HCT116 (cell line): ENCODE measurements at regions not wholly inside any gene's neighbourhood (a gene's known extent, or its start where the extent isn't known, plus 50 kb on each side); places are given as distances from the start of the nearest gene placed in this dataset.

ENCODE experiments used
- ATAC-seq: fragments of 200-7000 bp; cut with Tn5 transposase; 2 replicates; pipeline ENCODE4 v1.9.1; 2020; ENCODE audit warnings: mild to moderate bottlenecking, moderate library complexity
- BruUV-seq: library from RNA; stranded (reverse); fragments of 400-500 nt; replicated peaks from 2 replicates; lab custom pipeline; 2021; lab: Mats Ljungman, UMichigan
- CTCF ChIA-PET: fragments of 300-600 bp; sonication (Branson Sonifier 250); formaldehyde crosslinking; loops from one replicate; lab custom pipeline; 2021; ENCODE audit warnings: antibody characterized with exemption; lab: Charles Lee
- POLR2A ChIA-PET: fragments of 300-600, 350-600 bp; sonication (Branson Sonifier 250); formaldehyde crosslinking; loops from one replicate; lab custom pipeline; 2021; ENCODE audit warnings: antibody characterized with exemption; lab: Charles Lee
- RAD21 ChIA-PET, 2 experiments: fragments of 300-600 bp; sonication (Branson Sonifier 250); formaldehyde crosslinking; loops; one replicate each; lab custom pipeline; 2023; ENCODE audit warnings: low total read pairs in 2 of 2; ENCODE audit not compliant: uncharacterized antibody in 2 of 2, unreplicated experiment in 2 of 2, low non-redundant PET in 1 of 2; lab: Charles Lee
- DNase-seq: peaks from one replicate; pipeline ENCODE4 v3.0.0-alpha.2; 2010; ENCODE audit warnings: low read depth, low spot score
- H2AFZ ChIP-seq: fragments of 200-600 bp; shearing (Covaris generic), sonication (generic); 2 replicates; pipeline ENCODE4 v1.6.1; 2017; ENCODE audit warnings: low read depth, mixed run types, mixed read lengths, antibody characterized with exemption, low read length; ENCODE audit not compliant: poor library complexity, severe bottlenecking
- H3K27ac ChIP-seq: 2 replicates; pipeline ENCODE4 v1.5.1; 2012; ENCODE audit warnings: low read depth, low read length
- H3K27me3 ChIP-seq: fragments of 200-600 bp; sonication (generic); 2 replicates; pipeline ENCODE4 v1.6.1; 2016; ENCODE audit warnings: mixed run types, low read length, mixed read lengths; ENCODE audit not compliant: insufficient read depth
- H3K36me3 ChIP-seq, 2 experiments: fragments of 200-500 bp in 1 of 2; fragments of 200-600 bp in 1 of 2; sonication (Bioruptor generic) in 1 of 2; sonication (generic) in 1 of 2; 2 replicates each; pipeline versions ENCODE4 v1.5.1 to v1.6.1; 2014 to 2016; ENCODE audit warnings: low read length in 2 of 2, inconsistent platforms in 1 of 2, mixed read lengths in 1 of 2, mixed run types in 1 of 2; ENCODE audit not compliant: insufficient read depth in 2 of 2, control insufficient read depth in 1 of 2
- H3K4me1 ChIP-seq, 2 experiments: fragments of 200-600 bp in 1 of 2; sonication (generic) in 1 of 2; 2 replicates each; pipeline versions ENCODE4 v1.5.1 to v1.6.1; 2012 to 2017; ENCODE audit warnings: low read length in 2 of 2, inconsistent platforms in 1 of 2, mild to moderate bottlenecking in 1 of 2, mixed read lengths in 1 of 2, mixed run types in 1 of 2, moderate library complexity in 1 of 2; ENCODE audit not compliant: insufficient read depth in 2 of 2, control insufficient read depth in 1 of 2
- H3K4me2 ChIP-seq: fragments of 200-600 bp; sonication (generic); 2 replicates; pipeline ENCODE4 v1.6.1; 2017; ENCODE audit warnings: mixed run types, low read length, mixed read lengths
- H3K4me3 ChIP-seq, 2 experiments: fragments of 200-600 bp in 1 of 2; sonication (generic) in 1 of 2; replicated peaks in 1 of 2; 2 replicates each; pipeline ENCODE4 v1.5.1; 2011 to 2016; ENCODE audit warnings: low read length in 2 of 2, control low read depth in 1 of 2, low read depth in 1 of 2, mild to moderate bottlenecking in 1 of 2, mixed read lengths in 1 of 2, mixed run types in 1 of 2
- H3K79me2 ChIP-seq: fragments of 200-600 bp; sonication (generic); 2 replicates; pipeline ENCODE4 v1.6.1; 2017; ENCODE audit warnings: mild to moderate bottlenecking, mixed run types, low read length, moderate library complexity, mixed read lengths; ENCODE audit not compliant: insufficient read depth
- H3K9ac ChIP-seq: fragments of 200-600 bp; sonication (generic); 2 replicates; pipeline ENCODE4 v1.6.1; 2016; ENCODE audit warnings: low read length, mixed read lengths
- H3K9me2 ChIP-seq: fragments of 200-600 bp; sonication (generic), shearing (Covaris generic); 2 replicates; pipeline ENCODE4 v1.6.1; 2017; ENCODE audit warnings: mixed run types, mild to moderate bottlenecking, moderate library complexity; ENCODE audit not compliant: insufficient read depth
- H3K9me3 ChIP-seq, 2 experiments: fragments of 200-500 bp in 1 of 2; fragments of 200-600 bp in 1 of 2; sonication (Bioruptor generic) in 1 of 2; sonication (generic) in 1 of 2; 2 replicates each; pipeline ENCODE4 v1.6.1; 2014 to 2017; ENCODE audit warnings: low read length in 2 of 2, mixed read lengths in 2 of 2, inconsistent platforms in 1 of 2, low read depth in 1 of 2, mild to moderate bottlenecking in 1 of 2, mixed run types in 1 of 2, moderate library complexity in 1 of 2; ENCODE audit not compliant: control insufficient read depth in 1 of 2, insufficient read depth in 1 of 2
- H4K20me1 ChIP-seq: fragments of 200-600 bp; sonication (generic), shearing (Covaris generic); 2 replicates; pipeline ENCODE4 v1.6.1; 2017; ENCODE audit warnings: mixed run types, mild to moderate bottlenecking, moderate library complexity; ENCODE audit not compliant: insufficient read depth
- ATF3 ChIP-seq: IDR thresholded peaks from 2 replicates; pipeline ENCODE4 v1.6.1; 2012
- CBX3 ChIP-seq: IDR thresholded peaks from 2 replicates; pipeline ENCODE4 v1.6.1; 2012; ENCODE audit warnings: low read depth
- CEBPB ChIP-seq: IDR thresholded peaks from 2 replicates; pipeline ENCODE4 v1.6.1; 2012; ENCODE audit warnings: low read depth
- CTCF ChIP-seq, 3 experiments: fragments of 200-600 bp in 1 of 3; sonication (generic) in 1 of 3; IDR thresholded peaks in 2 of 3; conservative IDR thresholded peaks in 1 of 3; 2 replicates each; pipeline ENCODE4 v1.5.1; 2012 to 2017; ENCODE audit warnings: low read depth in 2 of 3, low read length in 2 of 3, antibody characterized with exemption in 1 of 3, borderline replicate concordance in 1 of 3, control low read depth in 1 of 3, mild to moderate bottlenecking in 1 of 3, mixed read lengths in 1 of 3, mixed run types in 1 of 3, moderate library complexity in 1 of 3; ENCODE audit not compliant: insufficient read depth in 1 of 3
- ELF1 ChIP-seq: IDR thresholded peaks from 2 replicates; pipeline ENCODE4 v1.6.1; 2012; ENCODE audit warnings: low read depth, borderline replicate concordance
- EZH2 ChIP-seq: fragments of 200-600 bp; sonication (generic); IDR thresholded peaks from 2 replicates; pipeline ENCODE4 v1.6.1; 2017; ENCODE audit warnings: antibody characterized with exemption, mixed run types
- EZH2phosphoT487 ChIP-seq: fragments of 200-600 bp; IDR thresholded peaks from 2 replicates; pipeline ENCODE4 v1.6.1; 2018; ENCODE audit warnings: antibody characterized with exemption, borderline replicate concordance
- FOSL1 ChIP-seq: IDR thresholded peaks from 2 replicates; pipeline ENCODE4 v1.6.1; 2012; ENCODE audit warnings: low read depth
- MAX ChIP-seq: IDR thresholded peaks from 2 replicates; pipeline ENCODE4 v1.6.1; 2012
- POLR2A ChIP-seq: IDR thresholded peaks from 2 replicates; pipeline ENCODE4 v1.7.0; 2011; ENCODE audit warnings: borderline replicate concordance; ENCODE audit not compliant: insufficient read depth, insufficient read length; ENCODE audit errors: extremely low read depth
- RAD21 ChIP-seq: IDR thresholded peaks from 2 replicates; pipeline ENCODE4 v1.6.1; 2012; ENCODE audit warnings: low read depth, mild to moderate bottlenecking
- SP1 ChIP-seq: IDR thresholded peaks from 2 replicates; pipeline ENCODE4 v1.6.1; 2012; ENCODE audit warnings: low read depth
- YY1 ChIP-seq: IDR thresholded peaks from 2 replicates; pipeline ENCODE4 v1.6.1; 2011; ENCODE audit warnings: low read length, low read depth, moderate library complexity, mild to moderate bottlenecking; ENCODE audit not compliant: insufficient replicate concordance; ENCODE audit errors: extremely low read depth
- ZBTB33 ChIP-seq: IDR thresholded peaks from 2 replicates; pipeline ENCODE4 v1.6.1; 2011; ENCODE audit warnings: mild to moderate bottlenecking, low read length, moderate library complexity; ENCODE audit not compliant: insufficient replicate concordance; ENCODE audit errors: extremely low read depth
- ZFX ChIP-seq: fragments of 450-650 bp; IDR thresholded peaks from 2 replicates; pipeline ENCODE4 v1.6.1; 2017
- ZNF274 ChIP-seq: fragments of 200-500 bp; sonication (Bioruptor generic); IDR thresholded peaks from 2 replicates; pipeline ENCODE4 v1.6.1; 2014; ENCODE audit warnings: mild to moderate bottlenecking, low read depth, low read length, inconsistent platforms
- intact Hi-C: fragments of 100-400 bp; cut with micrococcal nuclease; formaldehyde crosslinking; loops from 2 replicates; pipeline ENCODE4 v1.10.0; 2022
- TF ChIP-seq, protein P1 (sequence below): IDR thresholded peaks from 2 replicates; pipeline ENCODE4 v1.6.1; 2012; ENCODE audit warnings: low read depth

- no peak overlapping the region for H3K9ac ChIP-seq
- no peaks in the 10 kb centered on the region for H3K9me3 ChIP-seq
- H3K4me1 ChIP-seq: peaks cover 0 to 7% of the 10 kb centered on the region in 2 experiments; a peak in 1 of 4 replicates
- H2AFZ ChIP-seq: no peak overlapping the region
- ChIA-PET POLR2A (no interaction called here), RAD21 (no interaction called here), CTCF (no interaction called here)
- DNase-seq (no peak), ATAC-seq (no peak)
- TF ChIP-seq SP1 (no peak), CEBPB (no peak), CTCF (IDR thresholded peaks at IDR 0.05 in 2 of 3, conservative IDR thresholded peaks at IDR 0.05 in 1 of 3; ENCODE audit: borderline replicate concordance in 1 of 3, insufficient read depth in 1 of 3, low read depth in 2 of 3, low read length in 2 of 3) (no peak), ZFX (no peak), CBX3 (no peak), ZBTB33 (no peak), FOSL1 (no peak), EZH2phosphoT487 (no peak), ATF3 (no peak), MAX (no peak), EZH2 (no peak), POLR2A (no peak), ELF1 (no peak), ZNF274 (no peak), RAD21 (no peak), YY1 (no peak)
- TF ChIP-seq, protein P1, sequence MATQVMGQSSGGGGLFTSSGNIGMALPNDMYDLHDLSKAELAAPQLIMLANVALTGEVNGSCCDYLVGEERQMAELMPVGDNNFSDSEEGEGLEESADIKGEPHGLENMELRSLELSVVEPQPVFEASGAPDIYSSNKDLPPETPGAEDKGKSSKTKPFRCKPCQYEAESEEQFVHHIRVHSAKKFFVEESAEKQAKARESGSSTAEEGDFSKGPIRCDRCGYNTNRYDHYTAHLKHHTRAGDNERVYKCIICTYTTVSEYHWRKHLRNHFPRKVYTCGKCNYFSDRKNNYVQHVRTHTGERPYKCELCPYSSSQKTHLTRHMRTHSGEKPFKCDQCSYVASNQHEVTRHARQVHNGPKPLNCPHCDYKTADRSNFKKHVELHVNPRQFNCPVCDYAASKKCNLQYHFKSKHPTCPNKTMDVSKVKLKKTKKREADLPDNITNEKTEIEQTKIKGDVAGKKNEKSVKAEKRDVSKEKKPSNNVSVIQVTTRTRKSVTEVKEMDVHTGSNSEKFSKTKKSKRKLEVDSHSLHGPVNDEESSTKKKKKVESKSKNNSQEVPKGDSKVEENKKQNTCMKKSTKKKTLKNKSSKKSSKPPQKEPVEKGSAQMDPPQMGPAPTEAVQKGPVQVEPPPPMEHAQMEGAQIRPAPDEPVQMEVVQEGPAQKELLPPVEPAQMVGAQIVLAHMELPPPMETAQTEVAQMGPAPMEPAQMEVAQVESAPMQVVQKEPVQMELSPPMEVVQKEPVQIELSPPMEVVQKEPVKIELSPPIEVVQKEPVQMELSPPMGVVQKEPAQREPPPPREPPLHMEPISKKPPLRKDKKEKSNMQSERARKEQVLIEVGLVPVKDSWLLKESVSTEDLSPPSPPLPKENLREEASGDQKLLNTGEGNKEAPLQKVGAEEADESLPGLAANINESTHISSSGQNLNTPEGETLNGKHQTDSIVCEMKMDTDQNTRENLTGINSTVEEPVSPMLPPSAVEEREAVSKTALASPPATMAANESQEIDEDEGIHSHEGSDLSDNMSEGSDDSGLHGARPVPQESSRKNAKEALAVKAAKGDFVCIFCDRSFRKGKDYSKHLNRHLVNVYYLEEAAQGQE: no peak
- H3K4me2 ChIP-seq: no peak overlapping the region
- no peaks in the 10 kb centered on the region for H3K36me3 ChIP-seq
- H3K4me3 ChIP-seq: no peak overlapping the region
- H3K27me3 ChIP-seq: peaks cover 9% of the 10 kb centered on the region; the same call in 1 of the 2 replicates
- H3K27ac ChIP-seq: no peak overlapping the region
- no peaks in the 10 kb centered on the region for H3K79me2 ChIP-seq
- BruUV-seq: no TSS peak
- no peaks in the 10 kb centered on the region for H3K9me2 ChIP-seq
- H4K20me1 ChIP-seq: no peaks in the 10 kb centered on the region
- intact Hi-C loops: no loop called here
Observed at GRCh38 chr16:9670033-9670432, 512.2 kb downstream of the GRIN2A start.
